GM12892 (cell line): ENCODE measurements at regions not wholly inside any gene's neighbourhood (a gene's known extent, or its start where the extent isn't known, plus 50 kb on each side); places are given as distances from the start of the nearest gene placed in this dataset.

Experiments used
- POLR2A ChIP-seq: IDR thresholded peaks from 2 replicates; pipeline ENCODE4 v1.6.1; 2011; ENCODE audit warnings: low read depth, low read length, control low read depth
- POLR2AphosphoS5 ChIP-seq: IDR thresholded peaks from 2 replicates; pipeline ENCODE4 v1.6.1; 2011; ENCODE audit warnings: low read depth, low read length, control low read depth
- TAF1 ChIP-seq: IDR thresholded peaks from 2 replicates; pipeline ENCODE4 v1.6.1; 2011; ENCODE audit warnings: low read depth, mild to moderate bottlenecking, control low read depth, low read length, borderline replicate concordance

DNA sequence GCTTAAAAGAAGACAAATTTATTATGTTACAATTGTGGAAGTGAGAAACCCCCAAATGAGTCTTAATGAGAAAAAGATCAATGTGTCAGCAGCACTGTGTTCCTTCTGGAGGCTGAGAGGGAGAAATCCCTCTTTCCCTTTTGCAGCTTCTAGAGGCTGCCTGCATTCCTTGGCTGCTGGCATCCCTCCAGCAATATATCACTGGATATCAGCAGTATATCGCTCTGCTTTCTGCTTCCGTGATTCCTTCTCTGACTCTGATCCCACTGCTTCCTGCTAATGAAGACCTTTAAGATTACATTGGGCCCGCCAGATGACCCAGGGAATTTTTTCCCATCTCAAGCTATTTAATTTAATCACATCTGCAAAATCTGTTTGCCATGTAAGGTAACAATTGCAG lies 1008.0 kb downstream of the RAPGEF2 start:
- no peak for TF ChIP-seq POLR2A
- no peak for TF ChIP-seq POLR2AphosphoS5
- no peak for TF ChIP-seq TAF1
